ENCODE measurements at regions not wholly inside any gene's neighbourhood (a gene's known extent, or its start where the extent isn't known, plus 50 kb on each side); places are given as distances from the start of the nearest gene placed in this dataset.
"Not testable (repeated sequence)": the region's sequence is repeated elsewhere in the genome, so short reads cannot be mapped to it uniquely, and the experiment has no call there.

DNA sequence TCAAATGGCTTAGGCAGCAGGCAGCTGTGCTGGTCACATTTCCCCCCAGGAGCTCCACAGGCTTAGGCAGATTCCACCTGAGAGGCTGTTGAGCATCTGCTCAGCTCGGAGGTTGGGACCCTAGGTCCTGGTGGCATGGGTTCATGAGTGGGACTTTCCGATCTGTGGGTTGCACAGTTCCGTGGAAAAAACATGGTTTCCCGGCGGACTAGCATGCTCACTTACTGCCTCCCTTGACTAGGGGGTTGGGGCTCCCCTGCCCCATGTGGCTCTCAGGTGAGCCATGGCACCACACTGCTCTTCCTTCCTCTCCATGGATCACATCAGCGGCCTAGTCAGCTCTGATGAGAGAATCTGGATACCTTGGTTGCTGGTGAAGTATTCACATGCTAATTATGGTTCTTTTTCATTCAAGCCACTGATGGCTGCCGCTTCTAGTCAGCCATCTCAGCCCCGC lies 685.1 kb downstream of the METTL15 start:
- 84 to 89% methylated on average over 8 of the region's 8 CpGs for WGBS, 2 donors
- Histone ChIP-seq H3K9me3 (ENCODE audit: control insufficient read depth in 2 of 2, insufficient read depth in 1 of 2, low read depth in 1 of 2, low read length in 1 of 2) (peaks cover 0 to 3% of the 10 kb centered on the region in 2 donors), H3K36me3 (ENCODE audit: control insufficient read depth in 2 of 2, insufficient read depth in 2 of 2, low read length in 1 of 2) (no peaks in the 10 kb centered on the region), H3K27me3 (ENCODE audit: control insufficient read depth in 1 of 2, insufficient read depth in 2 of 2, low read length in 2 of 2) (no peaks in the 10 kb centered on the region), H3K27ac (ENCODE audit: low read depth in 2 of 2, low read length in 1 of 2) (no peak overlapping the region), H3K4me3 (ENCODE audit: low read depth in 1 of 2, low read length in 2 of 2) (no peak overlapping the region), H3K4me1 (ENCODE audit: control insufficient read depth in 2 of 2, insufficient read depth in 2 of 2, low read length in 1 of 2) (no peaks in the 10 kb centered on the region)

DNA sequence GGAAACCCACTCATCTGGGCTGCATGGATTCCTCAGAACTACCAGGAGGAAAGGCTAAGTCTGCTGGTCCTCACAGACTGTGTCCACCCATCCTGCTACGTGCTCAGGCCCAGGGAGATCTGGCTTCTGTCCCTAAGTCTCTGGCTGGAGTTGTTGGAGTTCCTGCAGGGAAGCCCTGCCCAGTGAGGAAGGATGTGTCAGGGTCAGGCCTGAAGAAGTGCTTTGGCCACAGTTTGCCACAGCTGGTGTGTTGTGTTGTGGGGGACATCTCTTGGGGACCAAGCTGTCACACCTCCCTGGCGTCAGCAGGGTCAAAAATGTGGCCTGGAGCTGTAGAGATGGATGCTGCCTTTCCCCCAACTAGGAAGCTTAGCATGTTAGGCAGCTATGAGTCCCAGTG lies 684.7 kb downstream of the METTL15 start:
- Histone ChIP-seq H3K9me3 (ENCODE audit: control insufficient read depth in 2 of 2, insufficient read depth in 1 of 2, low read depth in 1 of 2, low read length in 1 of 2) (peaks cover 0 to 3% of the 10 kb centered on the region in 2 donors), H3K4me3 (ENCODE audit: low read depth in 1 of 2, low read length in 2 of 2) (no peak overlapping the region), H3K36me3 (ENCODE audit: control insufficient read depth in 2 of 2, insufficient read depth in 2 of 2, low read length in 1 of 2) (no peaks in the 10 kb centered on the region), H3K4me1 (ENCODE audit: control insufficient read depth in 2 of 2, insufficient read depth in 2 of 2, low read length in 1 of 2) (no peaks in the 10 kb centered on the region), H3K27ac (ENCODE audit: low read depth in 2 of 2, low read length in 1 of 2) (no peak overlapping the region), H3K27me3 (ENCODE audit: control insufficient read depth in 1 of 2, insufficient read depth in 2 of 2, low read length in 2 of 2) (no peaks in the 10 kb centered on the region)
- WGBS, 2 donors, result 47 to 56% methylated on average over 2 of the region's 2 CpGs

DNA sequence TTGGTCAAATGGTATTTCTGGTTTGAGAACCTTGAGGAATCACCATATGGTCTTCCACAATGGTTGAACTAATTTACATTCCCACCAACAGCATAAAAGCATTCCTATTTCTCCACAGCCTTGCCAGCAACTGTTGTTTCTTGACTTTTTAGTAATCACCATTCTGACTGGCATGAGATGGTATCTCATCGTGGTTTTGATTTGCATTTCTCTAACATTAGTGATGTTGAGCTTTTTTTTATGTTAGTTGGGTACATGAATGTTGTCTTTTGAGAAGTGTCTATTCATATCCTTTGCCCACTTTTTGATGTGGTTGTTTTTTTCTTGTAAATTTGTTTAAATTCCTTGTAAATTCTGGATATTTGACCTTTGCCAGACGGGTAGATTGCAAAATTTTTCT lies 679.7 kb downstream of the METTL15 start:
- not testable (repeated sequence) for H3K27me3 ChIP-seq (ENCODE audit: control insufficient read depth in 1 of 2, insufficient read depth in 2 of 2, low read length in 2 of 2); H3K9me3 ChIP-seq (ENCODE audit: control insufficient read depth in 2 of 2, insufficient read depth in 1 of 2, low read depth in 1 of 2, low read length in 1 of 2); H3K4me3 ChIP-seq (ENCODE audit: low read depth in 1 of 2, low read length in 2 of 2); H3K36me3 ChIP-seq (ENCODE audit: control insufficient read depth in 2 of 2, insufficient read depth in 2 of 2, low read length in 1 of 2); H3K4me1 ChIP-seq (ENCODE audit: control insufficient read depth in 2 of 2, insufficient read depth in 2 of 2, low read length in 1 of 2); H3K27ac ChIP-seq (ENCODE audit: low read depth in 2 of 2, low read length in 1 of 2)
- 83 to 87% methylated on average over 2 of the region's 2 CpGs for WGBS, 2 donors

DNA sequence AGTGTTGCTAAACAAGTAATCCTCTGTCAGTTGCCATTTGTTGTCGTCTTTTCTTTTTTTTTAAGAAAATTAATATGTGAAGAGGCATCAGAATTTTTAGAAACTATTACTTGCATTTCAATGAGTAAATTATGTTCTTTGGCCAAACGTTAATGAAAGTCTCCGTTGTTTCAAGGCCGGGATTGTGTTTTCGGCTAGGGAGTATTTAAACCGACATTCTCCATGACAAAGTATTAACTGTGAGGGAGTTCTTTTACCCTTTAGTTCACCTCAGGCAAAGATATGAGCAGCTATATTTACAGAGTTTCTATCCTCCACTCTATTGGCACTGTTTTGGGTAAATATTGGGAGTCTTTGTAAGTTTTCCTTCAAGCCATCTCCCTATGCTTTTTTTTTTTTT lies 668.9 kb downstream of the METTL15 start:
- Histone ChIP-seq H3K27ac (ENCODE audit: low read depth in 2 of 2, low read length in 1 of 2) (no peak overlapping the region), H3K4me3 (ENCODE audit: low read depth in 1 of 2, low read length in 2 of 2) (no peak overlapping the region), H3K9me3 (ENCODE audit: control insufficient read depth in 2 of 2, insufficient read depth in 1 of 2, low read depth in 1 of 2, low read length in 1 of 2) (peaks cover 0 to 4% of the 10 kb centered on the region in 2 donors), H3K36me3 (ENCODE audit: control insufficient read depth in 2 of 2, insufficient read depth in 2 of 2, low read length in 1 of 2) (no peaks in the 10 kb centered on the region), H3K27me3 (ENCODE audit: control insufficient read depth in 1 of 2, insufficient read depth in 2 of 2, low read length in 2 of 2) (no peaks in the 10 kb centered on the region), H3K4me1 (ENCODE audit: control insufficient read depth in 2 of 2, insufficient read depth in 2 of 2, low read length in 1 of 2) (no peaks in the 10 kb centered on the region)
- 89 to 90% methylated on average over 6 of the region's 6 CpGs for WGBS, 2 donors

DNA sequence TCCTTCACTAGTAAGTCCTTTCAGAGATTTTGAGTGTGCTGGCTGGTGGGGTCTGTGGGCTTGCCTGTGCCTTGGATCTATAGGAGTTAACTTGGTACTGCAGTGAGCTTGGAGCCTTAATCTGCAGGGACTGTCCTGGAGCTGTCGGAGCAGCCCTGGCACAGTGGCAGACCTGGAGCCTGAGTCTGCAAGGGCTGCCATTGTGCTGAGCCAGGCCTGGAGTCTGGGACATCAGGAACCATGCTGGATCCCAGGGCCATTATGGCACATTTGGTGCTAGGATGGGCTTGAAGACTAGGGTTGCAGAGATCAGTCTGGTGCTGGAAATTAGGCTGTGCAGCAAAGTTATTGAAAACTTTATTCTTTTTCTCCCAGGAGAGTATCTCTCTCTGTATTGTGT lies 665.4 kb downstream of the METTL15 start:
- no peaks in the 10 kb centered on the region for H3K27me3 ChIP-seq (ENCODE audit: control insufficient read depth in 1 of 2, insufficient read depth in 2 of 2, low read length in 2 of 2)
- peaks cover 0 to 2% of the 10 kb centered on the region in 2 donors for H3K9me3 ChIP-seq (ENCODE audit: control insufficient read depth in 2 of 2, insufficient read depth in 1 of 2, low read depth in 1 of 2, low read length in 1 of 2)
- no peaks in the 10 kb centered on the region for H3K36me3 ChIP-seq (ENCODE audit: control insufficient read depth in 2 of 2, insufficient read depth in 2 of 2, low read length in 1 of 2)
- no peak overlapping the region for H3K4me3 ChIP-seq (ENCODE audit: low read depth in 1 of 2, low read length in 2 of 2)
- no peaks in the 10 kb centered on the region for H3K4me1 ChIP-seq (ENCODE audit: control insufficient read depth in 2 of 2, insufficient read depth in 2 of 2, low read length in 1 of 2)
- no peak overlapping the region for H3K27ac ChIP-seq (ENCODE audit: low read depth in 2 of 2, low read length in 1 of 2)
- WGBS, 2 donors, result 97 to 100% methylated on average over 1 of the region's 1 CpG

DNA sequence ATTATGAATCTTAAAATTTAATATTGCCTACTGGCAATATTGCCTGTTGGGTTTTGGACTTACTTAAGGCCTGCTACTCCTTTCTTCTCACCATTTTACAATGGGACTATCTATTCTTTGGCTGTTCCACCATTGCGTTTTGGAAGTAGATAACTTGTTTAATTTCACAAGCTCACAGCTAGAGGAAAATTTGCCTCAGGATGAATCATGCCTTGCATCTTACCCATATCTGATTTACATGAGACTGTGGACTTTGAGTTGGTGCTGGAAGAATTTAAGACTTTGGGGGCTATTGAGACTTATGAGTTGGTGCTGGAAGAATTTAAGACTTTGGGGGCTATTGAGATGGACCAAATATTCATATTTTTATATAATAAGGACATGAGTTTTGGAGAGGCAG lies 662.6 kb downstream of the METTL15 start:
- no peak overlapping the region for H3K4me3 ChIP-seq (ENCODE audit: low read depth in 1 of 2, low read length in 2 of 2)
- peaks cover 0 to 2% of the 10 kb centered on the region in 2 donors for H3K9me3 ChIP-seq (ENCODE audit: control insufficient read depth in 2 of 2, insufficient read depth in 1 of 2, low read depth in 1 of 2, low read length in 1 of 2)
- no peaks in the 10 kb centered on the region for H3K36me3 ChIP-seq (ENCODE audit: control insufficient read depth in 2 of 2, insufficient read depth in 2 of 2, low read length in 1 of 2)
- no peaks in the 10 kb centered on the region for H3K27me3 ChIP-seq (ENCODE audit: control insufficient read depth in 1 of 2, insufficient read depth in 2 of 2, low read length in 2 of 2)
- 79 to 95% methylated on average over 1 of the region's 1 CpG for WGBS, 2 donors
- no peak overlapping the region for H3K27ac ChIP-seq (ENCODE audit: low read depth in 2 of 2, low read length in 1 of 2)
- H3K4me1 ChIP-seq (ENCODE audit: control insufficient read depth in 2 of 2, insufficient read depth in 2 of 2, low read length in 1 of 2), result no peaks in the 10 kb centered on the region

DNA sequence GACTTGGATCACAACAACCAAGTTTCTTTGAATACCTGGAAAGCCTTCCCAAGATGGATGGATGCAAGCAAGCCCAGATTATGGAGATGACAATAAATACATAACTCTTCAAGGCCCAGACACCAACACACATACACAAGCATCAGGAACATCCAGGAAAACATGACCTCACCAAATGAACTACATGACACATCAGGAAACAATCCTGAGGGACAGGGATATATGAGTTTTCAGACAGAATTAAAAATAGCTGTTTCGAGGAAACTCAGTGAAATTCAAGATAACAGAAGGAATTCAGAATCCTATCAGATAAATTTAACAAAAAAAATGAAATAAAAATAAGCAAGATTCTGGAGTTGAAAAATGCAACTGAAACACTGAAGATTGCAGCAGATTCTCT lies 659.4 kb downstream of the METTL15 start:
- H3K9me3 ChIP-seq (ENCODE audit: control insufficient read depth in 2 of 2, insufficient read depth in 1 of 2, low read depth in 1 of 2, low read length in 1 of 2), result no peaks in the 10 kb centered on the region
- H3K27ac ChIP-seq (ENCODE audit: low read depth in 2 of 2, low read length in 1 of 2), result no peak overlapping the region
- no peaks in the 10 kb centered on the region for H3K4me1 ChIP-seq (ENCODE audit: control insufficient read depth in 2 of 2, insufficient read depth in 2 of 2, low read length in 1 of 2)
- H3K4me3 ChIP-seq (ENCODE audit: low read depth in 1 of 2, low read length in 2 of 2), result no peak overlapping the region
- H3K36me3 ChIP-seq (ENCODE audit: control insufficient read depth in 2 of 2, insufficient read depth in 2 of 2, low read length in 1 of 2), result no peaks in the 10 kb centered on the region
- WGBS, 2 donors, result 70 to 74% methylated on average over 1 of the region's 1 CpG
- H3K27me3 ChIP-seq (ENCODE audit: control insufficient read depth in 1 of 2, insufficient read depth in 2 of 2, low read length in 2 of 2), result no peaks in the 10 kb centered on the region

DNA sequence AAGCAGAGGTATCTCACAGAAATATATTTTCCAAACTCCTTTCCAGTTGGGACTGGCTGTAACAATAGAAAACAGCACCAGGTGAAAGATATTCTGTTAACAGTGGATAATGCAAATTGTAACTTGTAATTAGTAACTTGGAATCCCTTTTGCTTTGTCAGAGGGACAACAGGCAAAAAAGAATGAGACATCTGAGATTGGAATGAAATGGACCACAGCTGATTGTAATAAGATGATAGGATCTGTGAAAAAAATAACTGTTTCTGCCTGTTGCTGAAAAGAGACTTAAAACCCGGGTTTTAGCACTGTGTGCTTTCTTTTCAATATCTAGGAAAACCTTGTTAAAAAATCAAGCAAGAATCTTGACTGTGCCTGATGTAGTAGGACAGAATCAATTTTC lies 655.7 kb downstream of the METTL15 start:
- Histone ChIP-seq H3K27me3 (ENCODE audit: control insufficient read depth in 1 of 2, insufficient read depth in 2 of 2, low read length in 2 of 2) (no peaks in the 10 kb centered on the region), H3K9me3 (ENCODE audit: control insufficient read depth in 2 of 2, insufficient read depth in 1 of 2, low read depth in 1 of 2, low read length in 1 of 2) (no peaks in the 10 kb centered on the region), H3K4me3 (ENCODE audit: low read depth in 1 of 2, low read length in 2 of 2) (no peak overlapping the region), H3K4me1 (ENCODE audit: control insufficient read depth in 2 of 2, insufficient read depth in 2 of 2, low read length in 1 of 2) (no peaks in the 10 kb centered on the region), H3K36me3 (ENCODE audit: control insufficient read depth in 2 of 2, insufficient read depth in 2 of 2, low read length in 1 of 2) (no peaks in the 10 kb centered on the region), H3K27ac (ENCODE audit: low read depth in 2 of 2, low read length in 1 of 2) (no peak overlapping the region)
- 74 to 85% methylated on average over 1 of the region's 1 CpG for WGBS, 2 donors

DNA sequence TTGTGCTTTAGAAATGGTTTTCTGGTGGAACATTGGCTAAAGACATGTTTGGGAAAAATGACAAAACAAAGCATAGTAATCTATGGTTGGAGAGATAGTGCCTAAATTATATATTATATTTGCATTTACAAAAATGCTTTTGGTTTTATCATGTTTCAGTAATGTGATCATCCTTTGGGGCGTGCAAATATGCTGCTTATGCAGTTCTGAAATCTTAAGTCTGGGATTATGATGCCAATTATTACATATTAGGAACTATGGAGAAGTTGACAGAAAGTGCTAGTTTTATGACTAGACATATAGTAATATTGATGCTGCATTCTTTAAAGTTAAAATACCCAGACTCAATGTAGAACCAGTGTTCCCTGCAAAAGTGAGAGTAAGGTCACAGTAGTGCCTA lies 655.0 kb downstream of the METTL15 start:
- no peaks in the 10 kb centered on the region for H3K36me3 ChIP-seq (ENCODE audit: control insufficient read depth in 2 of 2, insufficient read depth in 2 of 2, low read length in 1 of 2)
- H3K4me1 ChIP-seq (ENCODE audit: control insufficient read depth in 2 of 2, insufficient read depth in 2 of 2, low read length in 1 of 2), result no peaks in the 10 kb centered on the region
- H3K4me3 ChIP-seq (ENCODE audit: low read depth in 1 of 2, low read length in 2 of 2), result no peak overlapping the region
- no peak overlapping the region for H3K27ac ChIP-seq (ENCODE audit: low read depth in 2 of 2, low read length in 1 of 2)
- 62 to 74% methylated on average over 1 of the region's 1 CpG for WGBS, 2 donors
- H3K9me3 ChIP-seq (ENCODE audit: control insufficient read depth in 2 of 2, insufficient read depth in 1 of 2, low read depth in 1 of 2, low read length in 1 of 2), result no peaks in the 10 kb centered on the region
- H3K27me3 ChIP-seq (ENCODE audit: control insufficient read depth in 1 of 2, insufficient read depth in 2 of 2, low read length in 2 of 2), result no peaks in the 10 kb centered on the region

DNA sequence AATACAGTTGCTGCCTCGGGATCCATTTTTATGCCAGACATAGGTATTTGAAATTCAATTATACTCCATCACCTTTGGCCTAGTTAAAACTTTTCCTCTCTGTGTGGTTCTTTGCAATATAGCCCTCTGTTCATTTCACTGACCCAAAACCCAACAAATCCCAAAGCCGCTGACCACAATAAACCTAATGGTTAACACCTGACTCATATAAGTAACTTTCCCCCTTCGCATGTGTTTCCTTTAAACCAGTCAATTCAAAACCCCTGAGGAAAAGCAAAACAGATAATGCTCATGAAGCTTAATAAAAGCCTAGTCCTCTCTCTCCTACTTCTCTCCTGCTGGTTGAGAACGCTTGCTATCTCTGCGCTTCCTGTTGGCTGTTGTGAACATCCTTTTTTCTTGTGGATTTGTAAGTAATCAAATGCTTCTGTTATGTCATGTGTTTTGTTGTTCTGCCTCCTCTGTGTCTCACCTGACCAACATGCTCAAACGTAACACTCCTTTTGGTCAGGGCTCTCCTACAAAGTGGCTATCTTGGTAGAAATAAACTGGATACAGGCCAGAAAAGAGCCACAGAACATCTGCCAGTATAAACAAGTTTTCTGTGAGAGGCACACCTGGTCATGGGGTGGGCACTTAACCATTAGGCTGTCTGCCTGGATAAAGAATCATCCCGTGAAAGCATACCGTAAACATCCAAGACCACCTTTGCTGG lies 652.6 kb downstream of the METTL15 start:
- Histone ChIP-seq H3K27ac (ENCODE audit: low read depth in 2 of 2, low read length in 1 of 2) (no peak overlapping the region), H3K27me3 (ENCODE audit: control insufficient read depth in 1 of 2, insufficient read depth in 2 of 2, low read length in 2 of 2) (no peaks in the 10 kb centered on the region), H3K36me3 (ENCODE audit: control insufficient read depth in 2 of 2, insufficient read depth in 2 of 2, low read length in 1 of 2) (no peaks in the 10 kb centered on the region), H3K4me1 (ENCODE audit: control insufficient read depth in 2 of 2, insufficient read depth in 2 of 2, low read length in 1 of 2) (no peaks in the 10 kb centered on the region), H3K4me3 (ENCODE audit: low read depth in 1 of 2, low read length in 2 of 2) (no peak overlapping the region), H3K9me3 (ENCODE audit: control insufficient read depth in 2 of 2, insufficient read depth in 1 of 2, low read depth in 1 of 2, low read length in 1 of 2) (no peaks in the 10 kb centered on the region)
- 88 to 89% methylated on average over 8 of the region's 8 CpGs for WGBS, 2 donors

Measured in esophagus (tissue), 2 donors.